ENCODE measurements at regions not wholly inside any gene's neighbourhood (a gene's known extent, or its start where the extent isn't known, plus 50 kb on each side); places are given as distances from the start of the nearest gene placed in this dataset.

- TF ChIP-seq CTCF (IDR thresholded peaks at IDR 0.05; ENCODE audit: borderline replicate concordance, insufficient read depth, low read depth, low read length): no peak
- no peak overlapping the region for H3K4me3 ChIP-seq (ENCODE audit: low read depth, low read length)
Observed at GRCh38 chr3:21357241-21357640, 393.8 kb downstream of the ZNF385D start.

GRCh38 chr3:21356402-21356801 lies 394.6 kb downstream of the ZNF385D start:
- no peak overlapping the region for H3K4me3 ChIP-seq (ENCODE audit: low read depth, low read length)
- TF ChIP-seq CTCF (IDR thresholded peaks at IDR 0.05; ENCODE audit: borderline replicate concordance, insufficient read depth, low read depth, low read length): no peak

- no peak for TF ChIP-seq CTCF (IDR thresholded peaks at IDR 0.05; ENCODE audit: borderline replicate concordance, insufficient read depth, low read depth, low read length)
Observed at GRCh38 chr3:21345382-21345976, 405.5 kb downstream of the ZNF385D start.

GRCh38 chr3:21331857-21332256 lies 419.2 kb downstream of the ZNF385D start:
- no peak overlapping the region for H3K4me3 ChIP-seq (ENCODE audit: low read depth, low read length)
- no peak for TF ChIP-seq CTCF (IDR thresholded peaks at IDR 0.05; ENCODE audit: borderline replicate concordance, insufficient read depth, low read depth, low read length)

More at GRCh38 chr3:21345382-21345976, 405.5 kb downstream of the ZNF385D start:
- H3K4me3 ChIP-seq (ENCODE audit: low read depth, low read length): no peak overlapping the region

- no peak overlapping the region for H3K4me3 ChIP-seq (ENCODE audit: low read depth, low read length)
- TF ChIP-seq CTCF (IDR thresholded peaks at IDR 0.05; ENCODE audit: borderline replicate concordance, insufficient read depth, low read depth, low read length): no peak
Observed at GRCh38 chr3:21331321-21331720, 419.7 kb downstream of the ZNF385D start.

GRCh38 chr3:21330293-21330692 lies 420.7 kb downstream of the ZNF385D start:
- TF ChIP-seq CTCF (IDR thresholded peaks at IDR 0.05; ENCODE audit: borderline replicate concordance, insufficient read depth, low read depth, low read length): no peak
- no peak overlapping the region for H3K4me3 ChIP-seq (ENCODE audit: low read depth, low read length)

- no peak for TF ChIP-seq CTCF (IDR thresholded peaks at IDR 0.05; ENCODE audit: borderline replicate concordance, insufficient read depth, low read depth, low read length)
- H3K4me3 ChIP-seq (ENCODE audit: low read depth, low read length): no peak overlapping the region
Observed at GRCh38 chr3:21328711-21329390, 422.2 kb downstream of the ZNF385D start.

Data from GM12875 (cell line).